ENCODE measurements at regions not wholly inside any gene's neighbourhood (a gene's known extent, or its start where the extent isn't known, plus 50 kb on each side); places are given as distances from the start of the nearest gene placed in this dataset.

DNA sequence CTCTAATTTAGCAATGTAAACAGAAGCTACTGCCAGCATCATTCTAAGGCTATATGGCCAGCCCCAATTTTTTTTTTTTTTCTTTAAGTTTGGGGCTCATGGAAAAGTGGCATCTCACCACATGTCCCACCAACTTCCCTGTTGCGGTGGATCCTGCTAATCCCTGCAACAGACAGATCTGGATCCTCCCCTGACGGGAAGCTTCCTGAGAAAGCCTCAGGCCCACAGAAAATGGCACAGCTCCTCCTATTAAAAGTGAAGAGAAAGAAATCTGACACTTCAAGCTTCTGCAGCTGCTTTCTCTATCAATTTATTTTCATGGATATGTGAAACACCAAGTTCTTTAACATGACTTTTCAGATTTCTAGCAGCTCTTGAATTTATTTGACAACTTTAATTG lies 433.8 kb upstream of the DCN start:
- peaks cover 21% of the 10 kb centered on the region for H3K4me1 ChIP-seq
- intact Hi-C loops (cut with DNase I): no loop called here
- H3K27ac ChIP-seq: peak overlapping the region; percentile 3
- no peaks in the 10 kb centered on the region for H3K36me3 ChIP-seq
- no peaks in the 10 kb centered on the region for H3K9me3 ChIP-seq
- TF ChIP-seq POLR2A (IDR thresholded peaks at IDR 0.05): no peak
- no peak for TF ChIP-seq POLR2AphosphoS5 (IDR thresholded peaks at IDR 0.05; ENCODE audit: insufficient read depth in 1 of 2, low read depth in 1 of 2)
- TF ChIP-seq, protein P1, sequence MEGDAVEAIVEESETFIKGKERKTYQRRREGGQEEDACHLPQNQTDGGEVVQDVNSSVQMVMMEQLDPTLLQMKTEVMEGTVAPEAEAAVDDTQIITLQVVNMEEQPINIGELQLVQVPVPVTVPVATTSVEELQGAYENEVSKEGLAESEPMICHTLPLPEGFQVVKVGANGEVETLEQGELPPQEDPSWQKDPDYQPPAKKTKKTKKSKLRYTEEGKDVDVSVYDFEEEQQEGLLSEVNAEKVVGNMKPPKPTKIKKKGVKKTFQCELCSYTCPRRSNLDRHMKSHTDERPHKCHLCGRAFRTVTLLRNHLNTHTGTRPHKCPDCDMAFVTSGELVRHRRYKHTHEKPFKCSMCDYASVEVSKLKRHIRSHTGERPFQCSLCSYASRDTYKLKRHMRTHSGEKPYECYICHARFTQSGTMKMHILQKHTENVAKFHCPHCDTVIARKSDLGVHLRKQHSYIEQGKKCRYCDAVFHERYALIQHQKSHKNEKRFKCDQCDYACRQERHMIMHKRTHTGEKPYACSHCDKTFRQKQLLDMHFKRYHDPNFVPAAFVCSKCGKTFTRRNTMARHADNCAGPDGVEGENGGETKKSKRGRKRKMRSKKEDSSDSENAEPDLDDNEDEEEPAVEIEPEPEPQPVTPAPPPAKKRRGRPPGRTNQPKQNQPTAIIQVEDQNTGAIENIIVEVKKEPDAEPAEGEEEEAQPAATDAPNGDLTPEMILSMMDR (IDR thresholded peaks at IDR 0.05): no peak
- H3K4me3 ChIP-seq: no peak overlapping the region
- DNase-seq (ENCODE audit: extremely low spot score in 2 of 2): no peak
- H3K27me3 ChIP-seq: no peaks in the 10 kb centered on the region

DNA sequence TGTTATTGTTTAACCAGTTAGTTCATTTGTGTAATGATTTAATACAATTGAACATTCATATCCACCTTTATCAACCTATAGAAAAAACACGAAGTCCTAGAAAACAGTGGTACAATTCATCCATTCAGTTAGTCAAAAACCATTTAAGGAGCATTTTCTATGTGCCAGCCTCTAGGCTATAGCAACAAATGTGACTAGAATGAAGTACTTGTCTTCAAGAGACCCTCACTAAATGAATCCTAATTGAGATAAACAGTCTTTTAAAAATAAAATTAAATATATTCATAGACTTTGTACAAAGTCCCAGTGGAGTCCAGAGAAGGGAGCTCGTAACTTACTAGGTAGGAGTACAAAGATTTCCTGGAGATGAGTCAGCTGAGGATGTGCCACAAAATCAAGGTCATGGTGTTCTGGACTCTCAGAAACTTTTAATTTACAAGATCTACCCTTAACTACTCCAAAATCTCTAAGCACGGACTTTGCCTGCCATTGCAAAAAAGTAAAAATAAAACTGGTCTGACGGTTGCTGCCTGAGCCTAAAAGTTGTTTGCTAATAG lies 430.7 kb upstream of the DCN start:
- peak in 1 of 2 donors; percentile 35 for TF ChIP-seq POLR2AphosphoS5 (IDR thresholded peaks at IDR 0.05; ENCODE audit: insufficient read depth in 1 of 2, low read depth in 1 of 2)
- TF ChIP-seq, protein P1 (IDR thresholded peaks at IDR 0.05): no peak
- TF ChIP-seq POLR2A (IDR thresholded peaks at IDR 0.05): no peak
- Histone ChIP-seq H3K27me3 (no peaks in the 10 kb centered on the region), H3K27ac (peak overlapping the region; percentile 4), H3K36me3 (no peaks in the 10 kb centered on the region), H3K4me3 (no peak overlapping the region), H3K4me1 (peaks cover 21% of the 10 kb centered on the region), H3K9me3 (no peaks in the 10 kb centered on the region)
- DNase-seq (ENCODE audit: extremely low spot score in 2 of 2): no peak
- intact Hi-C loops (cut with DNase I): no loop called here

DNA sequence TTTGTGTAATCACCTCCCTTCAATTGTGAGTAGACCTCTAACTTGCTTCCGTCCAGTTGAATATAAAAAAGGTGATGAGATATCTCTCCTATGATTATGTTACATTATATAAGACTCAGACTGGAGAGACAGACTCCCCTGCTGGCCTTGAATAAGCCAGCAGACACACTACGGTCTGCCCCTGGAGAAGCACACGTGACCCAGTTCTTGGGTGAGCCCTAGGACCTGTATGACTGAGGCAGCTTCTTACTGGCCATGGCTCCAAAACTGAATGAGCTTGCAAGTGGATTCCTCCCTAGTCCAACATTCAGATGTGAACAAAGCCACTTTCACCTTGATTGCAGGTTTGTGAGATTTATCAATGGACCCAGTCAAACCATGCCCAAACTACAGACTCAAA lies 427.9 kb upstream of the DCN start:
- no peaks in the 10 kb centered on the region for H3K36me3 ChIP-seq
- no peaks in the 10 kb centered on the region for H3K9me3 ChIP-seq
- H3K27me3 ChIP-seq: no peaks in the 10 kb centered on the region
- intact Hi-C loops (cut with DNase I): no loop called here
- H3K4me3 ChIP-seq: no peak overlapping the region
- no peak for DNase-seq (ENCODE audit: extremely low spot score in 2 of 2)
- H3K27ac ChIP-seq: no peak overlapping the region
- TF ChIP-seq POLR2A (IDR thresholded peaks at IDR 0.05): no peak
- TF ChIP-seq POLR2AphosphoS5 (IDR thresholded peaks at IDR 0.05; ENCODE audit: insufficient read depth in 1 of 2, low read depth in 1 of 2): no peak
- TF ChIP-seq, protein P1 (IDR thresholded peaks at IDR 0.05): no peak
- peaks cover 14% of the 10 kb centered on the region for H3K4me1 ChIP-seq

GRCh38 chr12:91609283-91609682 lies 426.7 kb upstream of the DCN start:
- Histone ChIP-seq H3K9me3 (no peaks in the 10 kb centered on the region), H3K27ac (no peak overlapping the region), H3K36me3 (no peaks in the 10 kb centered on the region), H3K27me3 (no peaks in the 10 kb centered on the region), H3K4me1 (peaks cover 14% of the 10 kb centered on the region), H3K4me3 (no peak overlapping the region)
- DNase-seq (ENCODE audit: extremely low spot score in 2 of 2): no peak
- TF ChIP-seq, protein P1 (IDR thresholded peaks at IDR 0.05): no peak
- TF ChIP-seq POLR2AphosphoS5 (IDR thresholded peaks at IDR 0.05; ENCODE audit: insufficient read depth in 1 of 2, low read depth in 1 of 2): no peak
- TF ChIP-seq POLR2A (IDR thresholded peaks at IDR 0.05): no peak
- intact Hi-C loops (cut with DNase I): no loop called here

DNA sequence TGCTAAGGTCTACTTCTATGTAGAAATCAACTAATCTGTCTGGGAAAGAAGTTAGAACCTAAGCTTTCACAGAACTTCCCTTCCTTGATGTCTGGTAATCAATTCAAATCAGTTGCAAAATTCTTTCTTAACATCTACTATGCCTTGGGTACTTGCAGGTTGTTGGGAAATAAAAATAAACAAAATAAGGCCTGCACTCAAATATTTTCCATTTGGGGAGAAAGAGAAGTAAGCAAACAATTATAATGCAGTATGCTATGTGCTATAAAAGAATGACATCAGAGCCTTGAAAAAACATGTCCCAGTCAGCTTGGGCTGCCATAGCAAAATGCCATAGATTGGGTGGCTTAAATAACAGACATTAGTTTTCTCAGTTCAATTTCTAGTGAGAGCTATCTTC lies 425.9 kb upstream of the DCN start:
- H3K36me3 ChIP-seq: no peaks in the 10 kb centered on the region
- no peak overlapping the region for H3K4me3 ChIP-seq
- intact Hi-C loops (cut with DNase I): no loop called here

More for the DNA sequence above, 425.9 kb upstream of the DCN start:
- no peaks in the 10 kb centered on the region for H3K9me3 ChIP-seq
- peaks cover 9% of the 10 kb centered on the region for H3K4me1 ChIP-seq
- H3K27ac ChIP-seq: no peak overlapping the region
- H3K27me3 ChIP-seq: no peaks in the 10 kb centered on the region
- TF ChIP-seq, protein P1 (IDR thresholded peaks at IDR 0.05): no peak
- TF ChIP-seq POLR2AphosphoS5 (IDR thresholded peaks at IDR 0.05; ENCODE audit: insufficient read depth in 1 of 2, low read depth in 1 of 2): no peak
- no peak for TF ChIP-seq POLR2A (IDR thresholded peaks at IDR 0.05)
- DNase-seq (ENCODE audit: extremely low spot score in 2 of 2): no peak
